ENCODE measurements at regions not wholly inside any gene's neighbourhood (a gene's known extent, or its start where the extent isn't known, plus 50 kb on each side); places are given as distances from the start of the nearest gene placed in this dataset.

- no peak for TF ChIP-seq CTCF (IDR thresholded peaks at IDR 0.05; ENCODE audit: low read depth, low read length, poor library complexity, severe bottlenecking)
- TF ChIP-seq EZH2phosphoT487 (IDR thresholded peaks at IDR 0.05; ENCODE audit: borderline replicate concordance, low read length) = no peak
Observed at GRCh38 chr7:115694424-115694823, 336.1 kb downstream of the TFEC start.
